Right ventricle myocardium inferior (tissue), 1 donor: ENCODE measurements at regions not wholly inside any gene's neighbourhood (a gene's known extent, or its start where the extent isn't known, plus 50 kb on each side); places are given as distances from the start of the nearest gene placed in this dataset.

Experiments used
- ATAC-seq: fragments of 200-7000 bp; cut with Tn5 transposase; one replicate; pipeline ENCODE4 v1.9.1; 2020; ENCODE audit warnings: mild to moderate bottlenecking, moderate library complexity
- DNase-seq: peaks from one replicate; pipeline ENCODE4 v3.0.0; 2021; ENCODE audit errors: missing footprints
- intact Hi-C: fragments of 100-400 bp; cut with DNase I; formaldehyde crosslinking; loops from one replicate; pipeline ENCODE4 v1.11.0; 2022
- donor health status: DM: no; HTN: yes; CAD: no; lungs with severe emphysema.

GRCh38 chr7:12957487-12957886 is 270.1 kb downstream of the ARL4A start:
- DNase-seq: no peak
- intact Hi-C loops: no loop called here
- ATAC-seq: no peak

GRCh38 chr7:12961910-12962480 is 274.6 kb downstream of the ARL4A start:
- intact Hi-C loops: no loop called here
- DNase-seq (no peak), ATAC-seq (no peak)

- intact Hi-C loops: no loop called here
- no peak for DNase-seq
- ATAC-seq: no peak
These were observed 276.0 kb downstream of the ARL4A start for GRCh38 chr7:12963435-12963834.

- intact Hi-C loops: no loop called here
- ATAC-seq: no peak
- no peak for DNase-seq
These were observed 277.4 kb downstream of the ARL4A start for GRCh38 chr7:12964836-12965235.

- no peak for DNase-seq
- ATAC-seq: no peak
- intact Hi-C loops: no loop called here
These were observed 278.3 kb downstream of the ARL4A start for GRCh38 chr7:12965767-12966166.

GRCh38 chr7:12967322-12967721 is 279.9 kb downstream of the ARL4A start:
- ATAC-seq (no peak), DNase-seq (no peak)
- intact Hi-C loops: no loop called here

GRCh38 chr7:12968836-12969422 is 281.5 kb downstream of the ARL4A start:
- intact Hi-C loops: no loop called here
- no peak for ATAC-seq
- no peak for DNase-seq

- ATAC-seq (no peak), DNase-seq (no peak)
- intact Hi-C loops: no loop called here
These were observed 283.2 kb downstream of the ARL4A start for GRCh38 chr7:12970626-12971025.

- DNase-seq (no peak), ATAC-seq (no peak)
- intact Hi-C loops: no loop called here
These were observed 287.2 kb downstream of the ARL4A start for GRCh38 chr7:12974451-12975166.

GRCh38 chr7:12975412-12975811 is 288.0 kb downstream of the ARL4A start:
- intact Hi-C loops: no loop called here
- no peak for ATAC-seq
- no peak for DNase-seq

GRCh38 chr7:12979181-12979580 is 291.7 kb downstream of the ARL4A start:
- DNase-seq (no peak), ATAC-seq (no peak)
- intact Hi-C loops: no loop called here

GRCh38 chr7:12982178-12982577 is 294.7 kb downstream of the ARL4A start:
- intact Hi-C loops: no loop called here
- DNase-seq: no peak
- ATAC-seq: no peak

GRCh38 chr7:12984117-12984516 is 296.7 kb downstream of the ARL4A start:
- DNase-seq: no peak
- ATAC-seq: no peak
- intact Hi-C loops: no loop called here

- DNase-seq (no peak), ATAC-seq (no peak)
- intact Hi-C loops: no loop called here
These were observed 297.8 kb downstream of the ARL4A start for GRCh38 chr7:12985228-12985627.

GRCh38 chr7:12985752-12986151 is 298.3 kb downstream of the ARL4A start:
- ATAC-seq (no peak), DNase-seq (no peak)
- intact Hi-C loops: no loop called here

GRCh38 chr7:12987238-12987637 is 299.8 kb downstream of the ARL4A start:
- no peak for ATAC-seq
- intact Hi-C loops: no loop called here
- DNase-seq: no peak

- no peak for ATAC-seq
- no peak for DNase-seq
- intact Hi-C loops: no loop called here
These were observed 303.0 kb downstream of the ARL4A start for GRCh38 chr7:12990440-12990839.

GRCh38 chr7:12993025-12993424 is 305.6 kb downstream of the ARL4A start:
- intact Hi-C loops: no loop called here
- ATAC-seq (no peak), DNase-seq (no peak)

- no peak for DNase-seq
- intact Hi-C loops: no loop called here
- ATAC-seq: no peak
These were observed 308.6 kb downstream of the ARL4A start for GRCh38 chr7:12995912-12996469.

GRCh38 chr7:13007331-13007730 is 319.9 kb downstream of the ARL4A start:
- ATAC-seq (no peak), DNase-seq (no peak)
- intact Hi-C loops: no loop called here
